T-helper 17 cell (primary cell): ENCODE measurements at regions not wholly inside any gene's neighbourhood (a gene's known extent, or its start where the extent isn't known, plus 50 kb on each side); places are given as distances from the start of the nearest gene placed in this dataset.
"Not testable (repeated sequence)": the region's sequence is repeated elsewhere in the genome, so short reads cannot be mapped to it uniquely, and the experiment has no call there.

Source experiments
- ATAC-seq: fragments of 150-1000 bp; cut with Tn5 transposase; 2 replicates; pipeline ENCODE4 v1.10.0; 2021; ENCODE audit warnings: mild to moderate bottlenecking, moderate library complexity
- DNase-seq, 3 donors: peaks; one replicate each; pipeline versions ENCODE4 v3.0.0 to v3.0.0-alpha.2; 2020 to 2021
- H3K9me3 ChIP-seq: one replicate; pipeline ENCODE4 v1.7.0; 2013; ENCODE audit warnings: low read length, mild to moderate bottlenecking; ENCODE audit not compliant: control insufficient read depth, poor library complexity, severe bottlenecking
- H3K27ac Mint-ChIP-seq: one replicate; pipeline ENCODE4 v1.8.0; 2022; ENCODE audit warnings: mild to moderate bottlenecking, moderate library complexity, mixed read lengths
- H3K27me3 Mint-ChIP-seq: one replicate; pipeline ENCODE4 v1.8.0; 2022; ENCODE audit warnings: mixed read lengths
- H3K36me3 Mint-ChIP-seq: one replicate; pipeline ENCODE4 v1.8.0; 2022; ENCODE audit warnings: low read depth, mixed read lengths
- H3K4me1 Mint-ChIP-seq: one replicate; pipeline ENCODE4 v1.8.0; 2022; ENCODE audit warnings: mild to moderate bottlenecking, mixed read lengths
- H3K4me3 Mint-ChIP-seq: one replicate; pipeline ENCODE4 v1.8.0; 2022; ENCODE audit warnings: mild to moderate bottlenecking, moderate library complexity, mixed read lengths

DNA sequence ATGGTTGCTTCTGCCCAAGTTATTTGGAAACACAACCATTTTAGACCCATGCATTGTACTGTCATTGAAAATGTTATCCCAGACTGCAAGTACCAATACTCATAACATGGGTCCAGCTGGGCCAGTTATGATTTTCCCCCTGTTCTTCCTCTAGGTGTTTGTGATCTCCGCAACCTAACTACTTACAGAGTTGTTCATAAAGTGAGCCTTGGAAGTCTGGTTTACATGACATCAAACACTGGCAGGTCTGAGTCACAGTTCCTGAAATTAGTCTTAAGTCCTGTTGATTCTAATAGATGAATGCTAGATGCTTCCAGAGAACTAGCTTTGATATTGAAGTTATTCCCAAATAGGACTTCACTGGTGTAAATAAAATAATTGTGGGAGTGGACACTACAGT, 487.0 kb downstream of the MED13L start:
- no peak overlapping the region for H3K27ac Mint-ChIP-seq
- no peak for ATAC-seq
- H3K4me3 Mint-ChIP-seq, result no peak overlapping the region
- DNase-seq, result no peak
- H3K4me1 Mint-ChIP-seq, result no peaks in the 10 kb centered on the region
- H3K36me3 Mint-ChIP-seq, result no peaks in the 10 kb centered on the region
- H3K27me3 Mint-ChIP-seq, result peaks cover 4% of the 10 kb centered on the region
- H3K9me3 ChIP-seq, result no peaks in the 10 kb centered on the region

DNA sequence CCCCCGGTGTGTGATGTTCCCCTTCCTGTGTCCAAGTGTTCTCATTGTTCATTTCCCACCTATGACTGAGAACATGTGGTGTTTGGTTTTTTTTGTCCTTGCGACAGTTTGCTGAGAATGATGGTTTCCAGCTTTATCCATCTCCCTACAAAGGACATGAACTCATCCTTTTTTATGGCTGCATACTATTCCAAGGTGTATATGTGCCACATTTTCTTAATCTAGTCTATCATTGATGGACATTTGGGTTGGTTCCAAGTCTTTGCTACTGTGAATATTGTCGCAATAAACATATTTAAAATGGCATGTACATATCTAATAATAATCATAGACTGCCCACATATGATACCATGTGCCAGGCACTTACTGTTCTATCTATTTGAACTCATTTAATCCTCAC, 491.0 kb downstream of the MED13L start:
- DNase-seq, ATAC-seq, H3K4me3 Mint-ChIP-seq, H3K27me3 Mint-ChIP-seq, H3K36me3 Mint-ChIP-seq, H3K27ac Mint-ChIP-seq, H3K4me1 Mint-ChIP-seq, H3K9me3 ChIP-seq: not testable (repeated sequence)

DNA sequence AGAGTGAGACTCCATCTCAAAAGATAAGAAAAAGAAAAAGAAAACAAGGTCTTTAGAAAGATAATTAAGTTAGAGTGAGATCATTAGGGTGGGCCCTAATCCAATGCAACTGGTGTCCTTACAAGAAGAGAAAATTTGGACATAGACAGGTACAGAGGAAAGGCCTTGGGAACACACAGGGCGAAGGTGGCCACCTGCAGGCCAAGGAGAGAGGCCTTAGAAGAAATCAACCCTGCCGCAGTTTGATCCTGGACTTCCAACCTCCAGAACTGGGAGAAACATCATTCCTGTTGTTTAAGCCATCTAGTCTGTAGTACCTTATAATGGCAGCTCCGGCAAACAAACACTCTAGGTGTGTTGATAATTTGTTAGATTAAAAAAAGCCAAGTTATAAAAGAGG, 491.9 kb downstream of the MED13L start:
- no peaks in the 10 kb centered on the region for H3K4me1 Mint-ChIP-seq

DNA sequence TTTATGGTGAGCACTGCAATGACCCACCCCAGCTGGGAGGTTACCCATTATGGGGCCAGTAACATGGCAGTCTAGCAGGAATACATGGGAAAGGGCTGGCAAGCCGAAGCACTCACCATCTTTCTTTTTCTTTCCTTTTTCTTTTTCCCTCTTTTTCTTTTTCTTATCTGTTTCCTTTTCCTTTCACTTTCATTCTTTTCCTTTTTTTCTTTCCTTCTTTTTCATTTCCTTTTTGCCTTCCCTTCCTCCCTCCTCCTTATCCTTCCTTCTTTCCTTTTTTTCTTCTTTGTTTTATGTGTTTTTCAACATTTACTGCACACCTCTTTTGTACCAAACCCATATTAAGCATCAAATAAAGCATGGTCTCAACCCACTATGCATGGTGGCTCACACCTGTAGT, 501.1 kb downstream of the MED13L start:
- ATAC-seq (no peak), DNase-seq (no peak)
- Mint-ChIP-seq H3K4me1 (no peaks in the 10 kb centered on the region), H3K36me3 (no peaks in the 10 kb centered on the region), H3K27me3 (no peaks in the 10 kb centered on the region), H3K4me3 (no peak overlapping the region), H3K27ac (no peak overlapping the region)
- H3K9me3 ChIP-seq, result no peaks in the 10 kb centered on the region

More for the DNA sequence above, 491.9 kb downstream of the MED13L start:
- Mint-ChIP-seq H3K27me3 (peaks cover under 1% of the 10 kb centered on the region), H3K4me3 (no peak overlapping the region), H3K36me3 (no peaks in the 10 kb centered on the region), H3K27ac (no peak overlapping the region)
- DNase-seq, result no peak
- ATAC-seq, result no peak
- H3K9me3 ChIP-seq, result no peaks in the 10 kb centered on the region

DNA sequence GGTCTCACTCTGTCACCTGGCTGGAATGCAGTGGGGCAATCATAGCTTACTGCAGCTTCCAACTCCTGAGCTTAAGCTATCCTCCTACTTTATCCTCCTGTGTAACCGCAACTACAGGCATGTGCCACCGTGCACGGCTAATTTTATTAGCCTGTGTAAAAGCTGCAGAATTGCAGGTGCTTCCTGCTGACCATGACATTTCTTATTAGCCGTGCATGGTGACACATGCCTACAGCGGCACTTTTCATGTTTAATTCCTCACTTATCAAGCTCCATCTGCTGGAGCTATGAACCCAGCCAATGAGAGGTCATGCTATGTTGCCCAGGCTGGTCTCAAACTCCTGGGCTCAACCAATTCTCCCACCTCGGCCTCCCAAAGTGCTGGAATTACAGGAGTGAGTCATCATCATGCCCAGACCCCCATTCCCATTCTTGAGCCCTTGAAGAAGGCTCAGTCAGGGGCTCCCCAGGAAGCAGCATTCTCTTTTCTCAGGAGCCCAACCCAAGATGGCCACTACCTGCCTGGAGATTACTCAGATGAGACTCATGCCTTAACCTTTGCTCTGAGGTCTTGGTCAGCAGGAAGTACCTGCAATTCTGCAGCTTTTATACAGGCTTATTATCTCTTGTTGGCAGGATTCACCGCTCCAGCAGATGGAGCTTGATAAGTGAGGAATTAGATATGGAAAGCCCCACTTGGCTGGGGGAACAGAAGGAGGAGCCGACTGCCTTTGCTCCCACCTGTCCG, 503.2 kb downstream of the MED13L start:
- no peak for DNase-seq
- Mint-ChIP-seq H3K27me3 (no peaks in the 10 kb centered on the region), H3K4me1 (no peaks in the 10 kb centered on the region), H3K36me3 (no peaks in the 10 kb centered on the region), H3K4me3 (no peak overlapping the region), H3K27ac (no peak overlapping the region)
- no peaks in the 10 kb centered on the region for H3K9me3 ChIP-seq
- ATAC-seq, result no peak

DNA sequence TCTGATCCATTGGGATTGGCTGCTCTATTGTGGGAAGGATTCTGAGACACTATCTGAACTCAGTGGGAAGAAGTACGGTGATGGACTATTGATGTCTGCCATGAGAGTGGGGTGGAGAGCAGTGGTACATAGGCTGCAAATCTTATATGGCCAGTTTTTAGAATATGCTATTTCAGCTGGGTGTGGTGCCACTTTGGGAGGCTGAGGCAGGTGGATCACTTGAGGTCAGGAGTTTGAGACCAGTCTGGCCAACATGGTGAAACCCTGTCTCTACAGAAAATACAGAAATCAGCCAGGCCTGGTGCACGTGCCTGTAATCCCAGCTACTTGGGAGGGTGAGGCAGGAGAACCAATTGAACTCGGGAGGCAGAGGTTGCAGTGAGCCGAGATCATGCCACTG, 505.9 kb downstream of the MED13L start:
- no peaks in the 10 kb centered on the region for H3K27me3 Mint-ChIP-seq
- H3K9me3 ChIP-seq, result no peaks in the 10 kb centered on the region
- no peak overlapping the region for H3K27ac Mint-ChIP-seq
- no peaks in the 10 kb centered on the region for H3K36me3 Mint-ChIP-seq
- no peaks in the 10 kb centered on the region for H3K4me1 Mint-ChIP-seq
- DNase-seq (no peak), ATAC-seq (no peak)
- H3K4me3 Mint-ChIP-seq, result no peak overlapping the region

DNA sequence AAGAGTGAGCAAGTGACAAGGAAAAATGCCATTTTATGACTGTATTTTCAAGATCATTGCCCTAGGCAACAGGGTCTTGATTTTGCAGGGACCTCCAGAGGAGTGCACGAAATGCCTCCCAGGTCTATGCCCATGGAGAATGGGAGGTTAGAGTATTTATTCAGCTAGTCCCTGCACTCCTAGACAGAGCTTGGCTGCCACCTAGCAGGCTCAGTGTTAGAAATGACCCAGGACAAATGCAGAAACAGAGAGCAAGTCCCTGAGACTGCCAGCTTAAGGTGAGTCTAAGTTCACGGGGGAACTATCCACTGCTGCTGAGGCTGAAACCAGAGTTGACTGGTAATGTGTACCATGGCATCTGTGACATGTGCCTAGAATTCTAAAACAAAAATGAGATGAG, 506.4 kb downstream of the MED13L start:
- Mint-ChIP-seq H3K4me3 (no peak overlapping the region), H3K27ac (no peak overlapping the region), H3K36me3 (no peaks in the 10 kb centered on the region), H3K27me3 (no peaks in the 10 kb centered on the region), H3K4me1 (no peaks in the 10 kb centered on the region)
- no peak for DNase-seq
- ATAC-seq, result no peak
- no peaks in the 10 kb centered on the region for H3K9me3 ChIP-seq

DNA sequence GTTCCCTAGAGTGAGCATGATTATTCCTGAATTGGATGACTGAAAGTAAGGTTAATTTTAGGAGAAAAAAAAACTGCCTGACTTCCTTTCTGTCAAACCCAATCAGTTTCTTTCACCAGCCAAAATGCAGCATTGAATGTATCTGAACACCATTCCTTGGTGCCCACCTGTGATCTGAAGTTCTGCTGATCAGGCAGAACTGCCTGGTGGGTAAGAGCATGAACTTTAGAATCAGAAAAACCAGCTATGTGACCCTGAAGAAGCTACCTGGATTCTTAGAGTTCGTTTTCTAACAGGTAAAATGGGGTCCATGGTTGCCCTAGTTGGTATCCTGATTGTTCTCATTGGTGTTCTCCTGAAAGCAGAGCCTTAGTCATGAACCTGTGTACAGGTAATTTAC, 506.9 kb downstream of the MED13L start:
- Mint-ChIP-seq H3K27me3 (no peaks in the 10 kb centered on the region), H3K27ac (no peak overlapping the region), H3K4me1 (no peaks in the 10 kb centered on the region), H3K4me3 (no peak overlapping the region), H3K36me3 (no peaks in the 10 kb centered on the region)
- no peaks in the 10 kb centered on the region for H3K9me3 ChIP-seq
- ATAC-seq (no peak), DNase-seq (no peak)

DNA sequence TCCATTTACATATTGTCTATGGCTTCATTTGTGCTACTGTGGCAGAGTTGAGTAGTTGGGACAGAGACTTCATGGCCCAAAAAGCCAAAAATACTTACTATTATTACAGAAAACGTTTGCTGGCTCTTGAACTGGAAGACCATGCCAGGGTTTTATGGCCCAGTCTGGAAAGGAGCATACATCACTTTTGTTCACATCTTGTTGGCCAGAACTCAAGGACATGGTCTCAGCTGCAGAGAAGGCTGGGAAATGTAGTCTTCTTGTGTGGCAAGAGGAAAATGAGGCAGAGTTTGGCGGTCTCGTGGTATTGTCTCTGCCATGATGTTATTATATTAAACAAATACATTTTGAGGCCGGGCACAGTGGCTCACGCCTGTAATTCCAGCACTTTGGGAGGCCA, 509.6 kb downstream of the MED13L start:
- DNase-seq (no peak), ATAC-seq (no peak)
- no peaks in the 10 kb centered on the region for H3K36me3 Mint-ChIP-seq
- no peak overlapping the region for H3K27ac Mint-ChIP-seq
- no peaks in the 10 kb centered on the region for H3K9me3 ChIP-seq
- H3K27me3 Mint-ChIP-seq, result no peaks in the 10 kb centered on the region
- no peak overlapping the region for H3K4me3 Mint-ChIP-seq
- H3K4me1 Mint-ChIP-seq, result no peaks in the 10 kb centered on the region

DNA sequence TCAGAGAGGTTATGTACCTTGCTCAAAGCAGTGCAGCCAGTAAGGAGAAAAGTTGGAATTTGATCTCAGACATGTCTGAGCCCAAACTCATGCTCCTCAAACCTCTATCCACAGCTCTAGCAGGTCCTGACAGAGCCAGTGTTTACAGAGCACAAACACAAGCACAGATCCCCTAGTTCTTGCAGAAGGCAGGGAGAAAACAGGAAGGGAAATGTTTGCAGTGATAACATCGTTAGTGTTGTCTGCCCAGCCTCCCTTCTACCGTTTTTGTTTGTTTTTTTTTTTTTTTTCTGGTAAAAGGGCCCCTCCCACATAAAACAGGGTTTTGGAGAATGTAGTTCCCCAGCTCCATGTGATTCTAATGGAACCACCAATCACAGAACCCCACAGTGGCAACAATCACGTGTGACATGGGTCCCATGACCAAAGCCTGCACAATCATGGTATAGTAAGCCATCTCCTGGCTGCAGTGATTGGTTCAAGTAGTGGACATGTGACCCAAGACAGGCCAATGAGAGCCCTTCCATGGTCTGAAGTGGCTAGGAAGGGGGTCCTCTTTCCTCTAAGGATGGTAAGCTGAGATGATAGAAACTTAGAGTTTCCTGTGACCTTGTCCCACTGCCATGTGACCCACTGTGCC, 513.4 kb downstream of the MED13L start:
- no peak for DNase-seq
- H3K9me3 ChIP-seq, result no peaks in the 10 kb centered on the region
- H3K27ac Mint-ChIP-seq, result no peak overlapping the region
- H3K4me1 Mint-ChIP-seq, result no peaks in the 10 kb centered on the region
- H3K36me3 Mint-ChIP-seq, result no peaks in the 10 kb centered on the region
- ATAC-seq, result no peak
- H3K4me3 Mint-ChIP-seq, result no peak overlapping the region
- H3K27me3 Mint-ChIP-seq, result no peaks in the 10 kb centered on the region

DNA sequence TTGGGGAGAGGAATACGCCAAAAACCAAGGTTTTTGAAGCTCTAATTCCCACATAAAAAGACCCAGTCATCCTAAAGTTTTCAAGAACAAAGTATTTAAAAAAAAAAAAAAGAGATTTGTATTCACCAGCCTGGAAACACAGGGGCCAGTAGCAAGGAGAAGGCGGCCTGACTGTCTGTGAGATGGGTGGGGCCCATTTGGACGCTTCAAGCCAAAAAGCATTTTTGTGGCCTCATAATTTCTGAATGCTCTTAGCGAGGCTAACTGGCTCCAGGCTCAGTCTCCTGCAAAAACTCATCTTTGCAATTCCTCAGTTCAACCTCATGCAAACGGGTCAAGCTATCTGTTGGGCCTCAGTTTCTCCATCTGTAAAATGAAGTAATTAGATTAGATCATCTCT, 514.1 kb downstream of the MED13L start:
- no peaks in the 10 kb centered on the region for H3K9me3 ChIP-seq
- no peaks in the 10 kb centered on the region for H3K27me3 Mint-ChIP-seq
- H3K36me3 Mint-ChIP-seq, result no peaks in the 10 kb centered on the region
- H3K27ac Mint-ChIP-seq, result no peak overlapping the region
- DNase-seq, result no peak
- no peaks in the 10 kb centered on the region for H3K4me1 Mint-ChIP-seq
- no peak overlapping the region for H3K4me3 Mint-ChIP-seq
- ATAC-seq, result no peak

DNA sequence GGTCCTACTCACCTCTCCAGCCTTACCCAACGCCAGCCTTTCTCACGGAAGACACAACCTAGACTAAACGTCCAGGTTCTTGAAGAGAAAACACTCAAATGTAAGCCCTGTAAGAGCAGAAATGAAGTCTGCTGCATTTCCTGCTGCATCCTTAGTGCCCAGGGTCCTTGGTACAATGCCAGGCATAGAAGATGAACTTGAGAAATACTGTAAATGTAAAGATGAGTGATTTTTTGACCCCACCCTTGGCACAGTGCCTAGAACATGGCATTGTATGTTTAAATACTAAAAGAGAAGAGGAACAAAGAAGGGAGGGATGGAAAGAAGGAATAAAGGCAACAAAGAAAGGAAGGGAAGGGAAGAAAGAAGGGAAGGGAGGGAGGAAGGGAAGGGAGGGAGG, 514.6 kb downstream of the MED13L start:
- Mint-ChIP-seq H3K4me1 (no peaks in the 10 kb centered on the region), H3K36me3 (no peaks in the 10 kb centered on the region), H3K4me3 (no peak overlapping the region), H3K27me3 (peaks cover under 1% of the 10 kb centered on the region), H3K27ac (no peak overlapping the region)
- H3K9me3 ChIP-seq, result no peaks in the 10 kb centered on the region
- no peak for ATAC-seq
- DNase-seq, result no peak

DNA sequence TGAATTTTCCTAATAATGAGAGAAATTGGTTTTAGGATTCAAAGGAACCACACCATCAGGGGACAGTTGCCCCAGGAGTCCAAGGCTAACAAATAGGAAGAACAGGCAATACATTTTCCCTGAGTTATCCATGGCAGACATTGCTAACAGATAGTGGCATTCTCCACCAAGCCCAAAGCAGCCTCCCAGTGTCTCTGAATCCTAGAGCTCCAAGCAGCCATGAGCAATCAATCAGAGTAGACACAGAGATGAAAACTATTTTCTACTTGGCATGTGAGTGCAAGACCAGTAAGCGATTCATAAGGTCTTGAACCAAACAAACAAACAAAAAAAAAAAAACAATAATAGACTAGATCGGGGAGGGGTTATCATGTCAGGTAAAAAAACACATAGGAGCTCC, 515.7 kb downstream of the MED13L start:
- H3K4me1 Mint-ChIP-seq, result no peaks in the 10 kb centered on the region
- H3K36me3 Mint-ChIP-seq, result no peaks in the 10 kb centered on the region
- H3K27me3 Mint-ChIP-seq, result peaks cover 5% of the 10 kb centered on the region
- DNase-seq, result no peak
- no peak overlapping the region for H3K4me3 Mint-ChIP-seq
- ATAC-seq, result no peak
- no peak overlapping the region for H3K27ac Mint-ChIP-seq
- no peaks in the 10 kb centered on the region for H3K9me3 ChIP-seq

DNA sequence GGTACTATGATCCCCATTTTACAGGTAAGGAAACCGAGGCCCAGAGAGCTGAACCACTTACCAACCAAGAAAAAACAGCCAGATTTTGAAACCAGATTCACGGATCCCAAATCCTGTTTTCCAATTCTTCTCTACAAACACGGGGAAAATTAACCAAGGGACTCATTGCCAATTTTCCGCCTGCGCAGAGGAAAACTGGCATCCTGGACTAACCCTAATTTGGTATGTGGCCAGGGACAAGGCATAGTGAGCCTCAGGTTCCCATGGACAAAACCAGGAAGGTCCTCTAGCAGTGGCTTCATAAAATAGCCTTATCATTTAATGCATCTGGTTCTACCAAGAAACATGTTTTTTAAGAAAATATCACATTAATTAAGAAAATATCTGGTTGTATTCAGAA, 517.3 kb downstream of the MED13L start:
- Mint-ChIP-seq H3K4me3 (no peak overlapping the region), H3K27me3 (peaks cover 12% of the 10 kb centered on the region), H3K36me3 (no peaks in the 10 kb centered on the region), H3K4me1 (no peaks in the 10 kb centered on the region), H3K27ac (no peak overlapping the region)
- no peaks in the 10 kb centered on the region for H3K9me3 ChIP-seq
- ATAC-seq (no peak), DNase-seq (no peak)
